ENCODE measurements at regions not wholly inside any gene's neighbourhood (a gene's known extent, or its start where the extent isn't known, plus 50 kb on each side); places are given as distances from the start of the nearest gene placed in this dataset.

GRCh38 chr1:22351768-22352080 is 99.9 kb upstream of the ZBTB40 start:
- Histone ChIP-seq H3K4me3 (no peak overlapping the region), H2AFZ (peak overlapping the region; percentile 82), H3K79me2 (replicated peaks; ENCODE audit: insufficient read depth) (no peaks in the 10 kb centered on the region), H3K4me2 (peak overlapping the region; percentile 62; the same call in 1 of the 2 replicates), H3K36me3 (ENCODE audit: insufficient read depth) (no peaks in the 10 kb centered on the region), H3K4me1 (ENCODE audit: insufficient read depth) (peaks cover 22% of the 10 kb centered on the region), H3K27ac (ENCODE audit: low read depth) (no peak overlapping the region), H3K9me2 (ENCODE audit: insufficient read depth) (no peaks in the 10 kb centered on the region), H3K27me3 (ENCODE audit: insufficient read depth) (no peaks in the 10 kb centered on the region), H4K20me1 (replicated peaks; ENCODE audit: insufficient read depth) (no peaks in the 10 kb centered on the region), H3F3A (replicated peaks; ENCODE audit: low read depth) (peaks cover 8% of the 10 kb centered on the region; the same call in 1 of the 2 replicates)
- peak; percentile 43 for DNase-seq (ENCODE audit: low spot score)
- H3K27ac Mint-ChIP-seq, result no peak overlapping the region
- no peaks in the 10 kb centered on the region for H3K36me3 Mint-ChIP-seq (ENCODE audit: low read depth)
- no peaks in the 10 kb centered on the region for H3K9me3 Mint-ChIP-seq
- peak; percentile 26 for ATAC-seq
- peaks cover 18% of the 10 kb centered on the region for H3K27me3 Mint-ChIP-seq (ENCODE audit: insufficient read depth, low read depth, poor library complexity)
- TF ChIP-seq POLR2AphosphoS5 (IDR thresholded peaks at IDR 0.05; ENCODE audit: low read depth), result no peak
- no peak for TF ChIP-seq ETS1 (IDR thresholded peaks at IDR 0.05)
- no peak for TF ChIP-seq CREB1 (CRISPR knock-in tag; IDR thresholded peaks at IDR 0.05; ENCODE audit: low read depth)
- no peak for TF ChIP-seq CTCF (conservative IDR thresholded peaks at IDR 0.05; ENCODE audit: low read depth in 2 of 2)
- TF ChIP-seq STAT1 (IDR thresholded peaks at IDR 0.05; ENCODE audit: unreplicated experiment), result no peak
- H3K4me1 Mint-ChIP-seq, result peaks cover 33% of the 10 kb centered on the region
- H3K4me3 Mint-ChIP-seq, result peak overlapping the region; percentile 51; the same call in 1 of the 3 replicates

- H3K27ac Mint-ChIP-seq, result no peak overlapping the region
- Histone ChIP-seq H3K4me3 (no peak overlapping the region), H4K20me1 (replicated peaks; ENCODE audit: insufficient read depth) (no peaks in the 10 kb centered on the region), H3K4me2 (no peak overlapping the region), H3K36me3 (ENCODE audit: insufficient read depth) (no peaks in the 10 kb centered on the region), H3K9me2 (ENCODE audit: insufficient read depth) (no peaks in the 10 kb centered on the region), H3K4me1 (ENCODE audit: insufficient read depth) (peaks cover 22% of the 10 kb centered on the region), H3K27ac (ENCODE audit: low read depth) (no peak overlapping the region), H3K79me2 (replicated peaks; ENCODE audit: insufficient read depth) (no peaks in the 10 kb centered on the region), H3F3A (replicated peaks; ENCODE audit: low read depth) (peaks cover 8% of the 10 kb centered on the region; the same call in 1 of the 2 replicates), H3K27me3 (ENCODE audit: insufficient read depth) (no peaks in the 10 kb centered on the region), H2AFZ (no peak overlapping the region)
- no peak overlapping the region for H3K4me3 Mint-ChIP-seq
- DNase-seq (ENCODE audit: low spot score) (no peak), ATAC-seq (no peak)
- TF ChIP-seq EZH2phosphoT487 (IDR thresholded peaks at IDR 0.05; ENCODE audit: unreplicated experiment) (no peak), ZNF331 (CRISPR knock-in tag; IDR thresholded peaks at IDR 0.05; ENCODE audit: low read depth) (no peak), ZNF114 (CRISPR knock-in tag; IDR thresholded peaks at IDR 0.05) (no peak), REST (IDR thresholded peaks at IDR 0.05; ENCODE audit: unreplicated experiment) (no peak)
- no peaks in the 10 kb centered on the region for H3K36me3 Mint-ChIP-seq (ENCODE audit: low read depth)
- peaks cover 33% of the 10 kb centered on the region for H3K4me1 Mint-ChIP-seq
- H3K9me3 Mint-ChIP-seq, result no peaks in the 10 kb centered on the region
- peaks cover 17% of the 10 kb centered on the region for H3K27me3 Mint-ChIP-seq (ENCODE audit: insufficient read depth, low read depth, poor library complexity)
These were observed 99.3 kb upstream of the ZBTB40 start for GRCh38 chr1:22352355-22352754.
